ENCODE measurements at regions not wholly inside any gene's neighbourhood (a gene's known extent, or its start where the extent isn't known, plus 50 kb on each side); places are given as distances from the start of the nearest gene placed in this dataset.

DNA sequence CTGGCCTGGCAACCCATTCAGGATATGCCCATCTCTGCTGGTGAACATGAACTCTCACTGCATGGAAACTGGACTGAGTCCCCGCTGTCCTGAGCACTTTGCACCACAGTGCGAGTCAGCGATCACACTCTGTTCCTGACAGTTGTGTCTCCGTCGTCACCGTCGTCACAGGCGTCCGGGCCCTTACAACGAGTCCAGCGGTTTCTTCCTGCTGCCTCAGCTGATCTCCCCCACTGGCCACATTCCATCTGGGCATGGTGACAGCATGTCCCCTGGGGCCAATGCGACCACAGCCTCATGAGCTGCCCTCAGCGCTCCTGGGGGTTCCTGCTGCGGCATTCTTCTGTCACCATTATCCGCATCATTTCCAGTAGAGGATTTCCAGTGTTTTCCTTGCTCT is 76.8 kb upstream of the KLF6 start:
- TF ChIP-seq POLR2AphosphoS5 (IDR thresholded peaks at IDR 0.05; ENCODE audit: low read depth, low read length), result no peak
- TF ChIP-seq TAF1 (IDR thresholded peaks at IDR 0.05; ENCODE audit: low read depth, low read length), result no peak
- no peak for TF ChIP-seq POLR2A (IDR thresholded peaks at IDR 0.05; ENCODE audit: low read depth, low read length)
- TF ChIP-seq SPI1 (IDR thresholded peaks at IDR 0.05; ENCODE audit: low read depth, low read length), result no peak
- TF ChIP-seq POU2F2 (IDR thresholded peaks at IDR 0.05; ENCODE audit: low read depth, low read length), result no peak
- no peak for TF ChIP-seq PAX5 (IDR thresholded peaks at IDR 0.05; ENCODE audit: insufficient read depth, low read length, severe bottlenecking)
